Fibroblast of peridontal ligament (primary cell): ENCODE measurements at regions not wholly inside any gene's neighbourhood (a gene's known extent, or its start where the extent isn't known, plus 50 kb on each side); places are given as distances from the start of the nearest gene placed in this dataset.

Source experiments
- DNase-seq: peaks from one replicate; pipeline ENCODE4 v3.0.0-alpha.2; 2010; ENCODE audit errors: extremely low read depth

DNA sequence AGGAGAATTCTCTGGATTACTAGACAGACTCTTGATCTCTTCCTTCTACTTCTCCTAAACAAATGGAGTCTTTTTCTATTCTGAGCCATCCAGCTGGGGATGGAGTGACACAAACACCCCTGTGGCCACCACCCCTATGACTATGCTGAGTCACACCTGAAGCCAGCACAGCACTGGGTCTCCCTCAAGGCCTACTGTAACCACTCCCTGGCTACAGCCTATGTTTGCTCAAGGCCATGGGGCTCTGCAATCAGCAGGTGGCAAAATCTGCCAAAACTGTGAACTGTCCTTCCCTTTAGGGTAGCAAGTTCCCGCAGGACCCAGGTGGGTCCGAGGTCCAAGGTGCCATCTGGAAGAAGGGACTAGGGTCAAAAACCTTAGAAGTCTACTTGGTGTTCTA, 132.3 kb downstream of the TINAG start:
- no peak for DNase-seq

GRCh38 chr6:54441020-54441419, 132.8 kb downstream of the TINAG start:
- no peak for DNase-seq

DNA sequence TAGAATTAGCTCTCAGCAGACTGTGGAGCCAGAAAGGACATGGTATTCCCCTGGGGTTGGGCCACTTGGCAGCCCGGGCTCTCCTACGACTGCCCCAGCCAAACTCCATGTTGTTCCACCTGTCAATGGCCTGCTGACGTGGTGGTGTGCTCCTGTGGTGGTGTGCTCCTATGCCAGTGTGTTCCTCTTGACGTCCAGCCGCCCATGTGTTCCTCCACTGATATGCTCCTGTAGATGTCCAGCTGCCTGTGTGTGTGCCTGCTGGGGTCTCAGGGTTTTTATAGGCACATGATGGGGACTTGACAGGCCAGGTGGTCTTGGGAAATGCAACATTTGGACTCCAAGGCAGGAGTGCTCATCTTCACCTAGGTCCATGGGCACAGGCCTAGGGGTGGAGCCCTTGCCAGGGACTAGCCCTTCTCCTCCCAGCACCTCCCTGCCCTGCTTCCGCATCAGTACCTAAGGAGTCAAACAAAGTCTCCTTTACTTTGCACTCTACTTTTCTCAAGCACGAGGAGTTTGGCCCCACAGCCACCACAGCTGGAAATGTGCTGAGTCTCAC, 133.5 kb downstream of the TINAG start:
- DNase-seq: no peak

DNA sequence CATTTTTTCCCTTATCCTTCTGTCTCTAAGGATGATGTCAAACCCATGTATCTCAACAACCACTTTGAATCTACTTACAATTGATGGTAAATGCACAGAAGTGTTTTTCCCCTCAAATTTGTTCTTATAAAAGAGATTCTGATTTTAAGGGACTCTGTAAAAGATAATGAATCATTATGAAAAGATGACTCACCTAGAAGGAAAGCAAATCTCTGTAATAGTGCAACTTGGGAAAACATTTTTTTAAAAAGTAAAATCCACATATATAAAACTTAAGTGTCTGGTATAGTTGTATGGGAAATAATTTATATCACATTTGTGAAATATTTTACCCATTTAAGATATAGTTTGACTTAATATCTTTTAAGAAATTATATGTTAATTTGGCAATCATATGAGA, 137.0 kb downstream of the TINAG start:
- DNase-seq: no peak

DNA sequence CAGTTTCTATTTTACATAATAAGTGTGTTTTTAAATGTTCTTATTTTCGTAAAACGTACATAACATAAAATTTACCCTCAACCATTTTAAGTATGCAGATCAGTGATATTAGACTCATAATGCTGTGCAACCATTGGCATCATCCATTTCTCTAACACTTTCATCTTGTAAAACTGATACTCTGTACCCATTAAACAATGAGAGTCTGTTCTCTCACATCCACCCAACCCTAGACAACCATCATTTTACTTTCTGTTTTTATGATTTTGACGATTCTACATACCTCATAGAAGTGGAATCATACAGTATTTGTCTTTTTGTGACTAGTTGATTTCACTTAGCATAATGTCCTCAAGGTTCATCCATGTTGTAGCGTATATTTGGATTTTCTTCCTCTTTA, 140.4 kb downstream of the TINAG start:
- DNase-seq: no peak

GRCh38 chr6:54451516-54451915, 143.3 kb downstream of the TINAG start:
- DNase-seq: no peak

DNA sequence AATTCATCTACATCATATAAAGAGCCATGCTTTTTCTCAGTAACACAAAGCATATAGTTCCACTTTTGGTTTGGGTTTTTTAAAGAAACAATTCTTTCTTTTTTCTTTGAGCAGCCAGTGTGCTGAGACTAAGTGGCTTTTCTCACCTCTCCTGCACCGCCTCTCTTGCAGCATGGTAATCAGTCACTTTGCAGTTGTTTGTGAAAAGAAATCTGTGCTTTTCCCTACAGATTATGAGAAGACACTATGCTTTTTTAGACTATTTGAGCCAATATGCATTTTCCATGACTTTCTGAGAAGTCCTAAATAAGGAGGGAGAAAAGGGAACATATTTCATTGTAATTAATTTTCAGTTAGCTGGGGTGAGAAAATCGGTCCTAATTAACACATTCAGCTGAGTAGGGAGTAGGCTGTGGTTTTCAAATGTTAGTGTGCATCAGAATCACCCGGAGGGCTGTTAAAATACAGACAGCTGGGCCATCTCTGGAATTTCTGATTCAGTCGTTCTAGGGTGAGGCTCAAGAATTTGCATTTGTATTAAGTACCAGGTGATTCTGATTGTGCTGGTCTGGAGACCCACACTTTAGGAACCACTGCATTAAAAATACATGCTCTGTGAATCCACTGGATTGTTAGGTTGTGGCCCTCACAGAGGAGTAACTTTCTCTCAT, 155.2 kb downstream of the TINAG start:
- DNase-seq: no peak

- no peak for DNase-seq
These were observed 157.5 kb downstream of the TINAG start for GRCh38 chr6:54465649-54466300.

- no peak for DNase-seq
These were observed 159.1 kb downstream of the TINAG start for GRCh38 chr6:54467384-54467783.

GRCh38 chr6:54473328-54473727, 165.1 kb downstream of the TINAG start:
- DNase-seq: no peak

- DNase-seq: no peak
These were observed 166.7 kb downstream of the TINAG start for GRCh38 chr6:54474898-54475297.

DNA sequence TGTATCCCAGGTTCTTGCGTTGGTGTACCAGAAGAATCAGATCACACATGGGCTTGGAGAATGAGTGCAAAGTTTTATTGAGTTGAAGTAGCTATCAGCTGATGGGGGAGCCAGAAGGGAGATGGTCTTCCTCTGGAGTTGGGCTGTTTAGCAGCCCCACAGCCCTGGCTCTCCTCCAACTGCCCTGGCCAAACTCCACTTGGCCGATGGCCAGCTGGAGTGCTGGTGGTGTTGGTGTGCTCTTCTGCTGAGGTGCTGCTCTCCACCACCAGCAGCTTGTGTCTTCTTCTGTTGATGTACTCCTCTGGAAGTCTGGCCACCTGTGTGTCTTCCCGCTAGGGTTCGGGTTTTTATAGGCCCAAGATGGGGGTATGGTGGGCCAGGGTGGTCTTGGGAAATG, 172.8 kb downstream of the TINAG start:
- no peak for DNase-seq

GRCh38 chr6:54491431-54491830, 183.2 kb downstream of the TINAG start:
- no peak for DNase-seq

DNA sequence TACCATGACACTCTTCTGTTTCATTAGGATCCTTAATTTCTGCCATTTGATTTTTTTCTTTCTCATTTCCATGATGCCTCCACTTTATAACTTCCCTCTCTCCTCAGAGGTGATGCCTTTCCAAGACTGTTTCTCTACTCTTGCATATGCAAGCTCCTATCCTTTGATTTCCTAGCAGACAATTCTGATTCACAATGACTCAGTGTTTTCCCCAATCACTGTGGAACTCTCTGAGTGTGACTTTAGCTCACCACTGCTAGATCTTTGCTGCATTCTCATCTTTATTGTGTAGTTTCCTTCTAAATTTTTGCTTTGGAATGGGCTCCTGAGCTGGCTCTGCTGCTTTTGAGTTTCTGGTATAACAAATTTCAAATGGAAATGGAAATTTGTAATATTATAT, 184.9 kb downstream of the TINAG start:
- DNase-seq: peak; percentile 88

DNA sequence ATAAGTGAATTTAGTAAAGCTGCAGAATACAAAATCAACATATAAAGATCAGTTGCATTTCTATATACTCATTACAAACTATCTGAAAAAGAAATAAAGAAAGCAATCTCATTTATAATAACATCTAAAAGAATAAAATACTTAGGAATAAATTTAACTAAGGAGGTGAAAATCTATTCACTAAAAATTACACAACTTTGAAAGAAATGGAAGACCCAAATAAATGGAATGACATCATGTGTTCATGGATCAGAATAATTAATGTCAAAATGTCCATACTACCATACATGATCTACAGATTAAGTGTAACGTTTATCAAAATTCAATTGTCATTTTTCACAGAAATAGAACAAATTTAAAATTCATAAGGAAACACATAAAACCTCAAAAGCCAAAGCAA, 194.9 kb downstream of the TINAG start:
- DNase-seq: no peak

DNA sequence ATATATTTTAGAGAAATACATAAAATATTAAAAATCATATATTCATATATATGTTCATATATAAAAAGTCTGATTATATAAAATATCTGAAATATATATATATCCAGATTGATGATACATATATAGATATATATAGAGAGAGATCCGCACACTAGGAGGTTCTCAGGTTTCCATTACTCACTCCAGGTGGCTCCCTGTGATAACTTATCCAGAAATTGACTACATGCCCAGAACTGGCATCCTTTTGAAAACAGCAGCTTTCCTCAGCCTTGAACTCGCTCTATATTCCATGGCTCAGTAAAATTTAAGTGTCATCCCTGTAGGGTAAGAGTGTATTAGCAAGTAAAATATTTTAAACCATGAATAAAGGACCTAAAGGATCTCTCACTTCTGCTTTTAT, 206.8 kb downstream of the TINAG start:
- no peak for DNase-seq

- DNase-seq: no peak
These were observed 207.5 kb downstream of the TINAG start for GRCh38 chr6:54515713-54516112.

DNA sequence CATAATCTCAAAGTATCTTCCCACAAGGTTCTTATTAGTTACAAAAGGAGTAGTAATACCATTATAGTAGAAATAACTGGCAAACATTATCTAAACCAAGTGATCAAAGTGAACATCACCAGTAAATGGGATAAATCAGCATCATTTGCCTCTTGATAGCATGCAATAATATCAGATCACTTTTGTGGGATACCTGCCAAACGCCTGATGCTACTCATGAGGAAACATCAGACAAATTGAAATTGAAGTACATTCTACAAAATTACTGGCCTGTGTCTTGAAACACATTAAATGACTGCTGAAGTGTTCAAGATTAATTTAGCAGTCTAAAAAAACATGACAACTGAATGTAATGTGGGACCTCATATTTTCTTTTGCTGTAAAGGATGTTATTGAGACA, 208.1 kb downstream of the TINAG start:
- no peak for DNase-seq

GRCh38 chr6:54519161-54519560, 210.9 kb downstream of the TINAG start:
- no peak for DNase-seq

DNA sequence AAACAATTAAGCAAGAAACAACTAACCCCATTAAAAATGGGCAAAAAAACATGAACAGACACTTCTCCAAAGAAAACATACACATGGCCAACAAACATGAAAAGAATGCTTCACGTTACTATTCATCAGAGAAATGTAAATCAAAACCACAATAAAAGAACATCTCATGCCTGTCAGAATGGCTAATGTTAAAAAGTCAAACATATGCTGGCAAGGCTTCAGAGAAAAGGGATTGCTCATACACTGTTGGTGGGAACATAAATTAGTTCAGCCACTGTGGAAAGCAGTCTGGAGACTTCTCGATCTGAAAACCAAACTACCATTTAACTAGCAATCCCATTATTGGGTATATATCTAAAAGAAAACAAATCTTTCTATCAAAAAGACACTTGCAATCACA, 217.5 kb downstream of the TINAG start:
- DNase-seq: peak; percentile 34

DNA sequence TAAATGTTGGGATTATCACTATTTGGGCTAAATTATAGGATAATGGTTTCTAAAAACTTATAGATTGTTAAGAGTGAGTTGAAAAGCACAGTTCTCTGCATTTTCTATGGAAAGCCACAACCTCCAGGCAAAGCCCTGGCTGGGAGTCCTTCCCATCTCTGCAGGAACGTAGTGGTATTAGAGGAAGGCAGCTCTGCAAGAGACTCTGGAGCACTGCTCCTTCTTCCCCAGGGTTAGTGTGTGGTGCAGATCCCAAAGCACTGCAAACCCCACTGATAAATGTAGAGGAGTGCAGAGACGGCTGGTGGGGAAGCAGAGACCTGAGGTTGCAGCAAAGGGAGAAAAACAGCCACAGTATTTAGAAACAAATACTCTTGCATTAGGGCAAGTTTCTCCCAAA, 225.3 kb downstream of the TINAG start:
- no peak for DNase-seq

GRCh38 chr6:54535568-54535967, 227.3 kb downstream of the TINAG start:
- DNase-seq: no peak

DNA sequence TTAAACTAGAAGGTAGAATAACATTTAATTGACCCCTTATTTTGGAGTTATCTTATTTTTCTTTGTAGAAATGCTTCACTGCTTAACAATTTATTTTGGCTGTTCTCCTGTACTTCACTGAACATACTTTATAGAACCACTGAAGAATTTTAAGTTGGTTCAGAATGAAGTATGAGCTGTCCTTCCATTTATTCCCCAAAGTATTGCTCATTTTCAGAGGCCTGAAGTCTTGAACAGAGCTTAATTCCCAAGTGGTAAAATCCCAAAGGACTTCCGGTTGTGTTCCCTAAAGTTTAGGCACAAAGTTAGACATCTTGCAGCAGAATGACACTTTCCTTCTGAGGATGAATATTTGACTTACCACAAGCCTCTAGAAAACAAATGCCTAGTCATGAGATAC, 233.3 kb downstream of the TINAG start:
- DNase-seq: peak; percentile 59

DNA sequence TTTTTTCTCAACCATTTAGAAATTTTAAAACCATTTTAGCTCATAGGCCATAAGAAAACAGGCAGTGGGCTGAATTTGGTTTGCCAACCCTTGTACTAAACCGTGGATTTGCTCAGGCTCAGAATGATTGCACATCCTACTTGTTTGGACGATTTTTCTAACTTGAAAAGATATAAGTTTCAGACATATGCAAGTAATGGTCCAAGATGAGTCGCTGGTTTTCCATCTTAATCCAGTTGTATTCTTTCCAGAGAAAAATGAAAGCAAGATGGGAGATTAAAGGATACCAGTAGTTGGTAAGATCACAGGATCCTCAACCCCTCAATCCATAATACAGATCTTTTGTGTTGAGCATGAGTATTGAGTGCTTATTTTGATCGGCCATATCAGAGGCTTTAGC, 250.9 kb downstream of the TINAG start:
- peak; percentile 61 for DNase-seq
